H1 (cell line): ENCODE measurements at regions not wholly inside any gene's neighbourhood (a gene's known extent, or its start where the extent isn't known, plus 50 kb on each side); places are given as distances from the start of the nearest gene placed in this dataset.

Experiments
- CTCF ChIA-PET: fragments of 300-600 bp; sonication (Branson Sonifier 250); formaldehyde crosslinking; loops from one replicate; lab custom pipeline; 2021; ENCODE audit not compliant: partially characterized antibody; lab: Charles Lee
- POLR2A ChIA-PET: fragments of 300-600 bp; sonication (Branson Sonifier 250); formaldehyde crosslinking; loops from one replicate; lab custom pipeline; 2021; ENCODE audit warnings: inconsistent platforms; ENCODE audit not compliant: partially characterized antibody; lab: Charles Lee
- DNase-seq, 2 experiments: peaks; one replicate each; pipeline versions ENCODE4 v3.0.0 to v3.0.0-alpha.2; 2010 to 2022; ENCODE audit warnings: low spot score in 2 of 2, low read depth in 1 of 2, mixed read lengths in 1 of 2
- FAIRE-seq: peaks from 2 replicates; lab custom pipeline; 2011; peaks lifted over from hg19 to GRCh38; lab: Jason Lieb, UNC
- H2AFZ ChIP-seq: 2 replicates; pipeline ENCODE4 v1.8.1; 2012; ENCODE audit warnings: low read length, inconsistent platforms
- H2AK5ac ChIP-seq: 2 replicates; pipeline ENCODE4 v1.6.1; 2013; ENCODE audit warnings: low read depth, low read length
- H2BK120ac ChIP-seq: replicated peaks from 2 replicates; pipeline ENCODE3; 2013; ENCODE audit warnings: low read depth, low read length, inconsistent platforms
- H2BK12ac ChIP-seq: 2 replicates; pipeline ENCODE4 v1.6.1; 2013; ENCODE audit warnings: low read depth, low read length
- H2BK15ac ChIP-seq: 2 replicates; pipeline ENCODE4 v1.6.1; 2013; ENCODE audit warnings: low read length
- H2BK20ac ChIP-seq: 2 replicates; pipeline ENCODE4 v1.6.1; 2013; ENCODE audit warnings: low read length
- H2BK5ac ChIP-seq: 2 replicates; pipeline ENCODE4 v1.6.1; 2013; ENCODE audit warnings: low read depth, low read length
- H3K14ac ChIP-seq: 2 replicates; pipeline ENCODE4 v1.6.1; 2013; ENCODE audit warnings: inconsistent platforms; ENCODE audit not compliant: insufficient read length
- H3K18ac ChIP-seq: 2 replicates; pipeline ENCODE4 v1.6.1; 2013; ENCODE audit warnings: low read length; ENCODE audit errors: extremely low read depth
- H3K23ac ChIP-seq: 2 replicates; pipeline ENCODE4 v1.6.1; 2013; ENCODE audit warnings: inconsistent platforms; ENCODE audit not compliant: insufficient read length
- H3K23me2 ChIP-seq: 2 replicates; pipeline ENCODE4 v1.6.1; 2013; ENCODE audit warnings: low read depth, low read length
- H3K27ac ChIP-seq: 2 replicates; pipeline ENCODE4 v1.6.1; 2011; ENCODE audit warnings: low read depth, low read length, inconsistent platforms
- H3K27me3 ChIP-seq, 4 experiments: replicated peaks in 1 of 4; 1 replicate in 1 of 4; 2 replicates in 3 of 4; pipeline versions ENCODE4 v1.6.1 to v1.8.1; 2011 to 2013; ENCODE audit warnings: low read length in 3 of 4, mild to moderate bottlenecking in 3 of 4, inconsistent platforms in 2 of 4, mixed read lengths in 2 of 4, moderate library complexity in 1 of 4; ENCODE audit not compliant: control insufficient read depth in 3 of 4, insufficient read depth in 3 of 4; ENCODE audit errors: extremely low read depth in 1 of 4
- H3K36me3 ChIP-seq, 4 experiments: 2 replicates each; pipeline versions ENCODE4 v1.6.1 to v1.8.1; 2011 to 2013; ENCODE audit warnings: mild to moderate bottlenecking in 4 of 4, low read length in 3 of 4, moderate library complexity in 2 of 4, control low read depth in 1 of 4, inconsistent platforms in 1 of 4; ENCODE audit not compliant: insufficient read depth in 4 of 4, control insufficient read depth in 2 of 4
- H3K4ac ChIP-seq: replicated peaks from 2 replicates; pipeline ENCODE3; 2013; ENCODE audit warnings: low read length, low read depth, mixed read lengths, inconsistent platforms; ENCODE audit not compliant: insufficient read length
- H3K4me1 ChIP-seq, 4 experiments: replicated peaks in 1 of 4; 1 replicate in 1 of 4; 2 replicates in 3 of 4; pipeline versions ENCODE4 v1.6.1 to v1.8.1; 2011 to 2013; ENCODE audit warnings: low read length in 3 of 4, inconsistent platforms in 2 of 4, mixed read lengths in 1 of 4; ENCODE audit not compliant: insufficient read depth in 4 of 4, control insufficient read depth in 3 of 4
- H3K4me2 ChIP-seq, 2 experiments: 2 replicates each; pipeline versions ENCODE4 v1.6.1 to v1.8.1; 2011 to 2013; ENCODE audit warnings: low read depth in 2 of 2, low read length in 2 of 2, control low read depth in 1 of 2, inconsistent platforms in 1 of 2, mild to moderate bottlenecking in 1 of 2; ENCODE audit not compliant: insufficient read depth in 1 of 2
- H3K4me3 ChIP-seq, 4 experiments: fragments of 200-600, 300-600 bp in 1 of 4; sonication (generic), shearing (Covaris generic), sonication (Bioruptor Twin) in 1 of 4; 2 replicates each; pipeline versions ENCODE4 v1.5.1 to v1.8.1; 2011 to 2016; ENCODE audit warnings: low read length in 4 of 4, low read depth in 3 of 4, control low read depth in 2 of 4, inconsistent platforms in 2 of 4, mild to moderate bottlenecking in 2 of 4, mixed read lengths in 1 of 4, moderate library complexity in 1 of 4; ENCODE audit not compliant: insufficient read depth in 2 of 4; ENCODE audit errors: extremely low read depth in 1 of 4
- H3K56ac ChIP-seq: replicated peaks from 2 replicates; pipeline ENCODE3; 2013; ENCODE audit warnings: low read depth, mild to moderate bottlenecking, mixed read lengths, low read length, inconsistent platforms; ENCODE audit not compliant: insufficient read length
- H3K79me1 ChIP-seq: 2 replicates; pipeline ENCODE4 v1.6.1; 2013; ENCODE audit warnings: low read depth, low read length, control low read depth
- H3K79me2 ChIP-seq, 2 experiments: 2 replicates each; pipeline versions ENCODE4 v1.6.1 to v1.8.1; 2012 to 2013; ENCODE audit warnings: low read length in 2 of 2, mild to moderate bottlenecking in 2 of 2, inconsistent platforms in 1 of 2; ENCODE audit not compliant: insufficient read depth in 2 of 2, control insufficient read depth in 1 of 2
- H3K9ac ChIP-seq, 4 experiments: replicated peaks in 1 of 4; 1 replicate in 1 of 4; 2 replicates in 3 of 4; pipeline versions ENCODE4 v1.6.1 to v1.8.1; 2011 to 2013; ENCODE audit warnings: low read depth in 3 of 4, low read length in 3 of 4, control low read depth in 2 of 4, mild to moderate bottlenecking in 2 of 4, moderate library complexity in 2 of 4, inconsistent platforms in 1 of 4; ENCODE audit errors: extremely low read depth in 1 of 4
- H3K9me3 ChIP-seq, 2 experiments: 2 replicates each; pipeline versions ENCODE4 v1.6.1 to v1.8.1; 2012 to 2013; ENCODE audit warnings: mild to moderate bottlenecking in 2 of 2, moderate library complexity in 2 of 2, control low read depth in 1 of 2, inconsistent platforms in 1 of 2, low read depth in 1 of 2, low read length in 1 of 2, mixed read lengths in 1 of 2; ENCODE audit not compliant: insufficient read depth in 2 of 2
- H4K20me1 ChIP-seq, 2 experiments: replicated peaks in 1 of 2; 2 replicates each; pipeline versions ENCODE3 to v1.8.1; 2011 to 2013; ENCODE audit warnings: inconsistent platforms in 2 of 2, low read length in 2 of 2, mild to moderate bottlenecking in 1 of 2; ENCODE audit not compliant: insufficient read depth in 2 of 2, control insufficient read depth in 1 of 2
- H4K5ac ChIP-seq: 2 replicates; pipeline ENCODE4 v1.6.1; 2013; ENCODE audit warnings: low read length, low read depth, mixed read lengths, inconsistent platforms; ENCODE audit not compliant: insufficient read length
- H4K8ac ChIP-seq: 2 replicates; pipeline ENCODE4 v1.8.0; 2013; ENCODE audit warnings: mild to moderate bottlenecking, moderate library complexity, low read length, inconsistent platforms; ENCODE audit not compliant: insufficient read depth; ENCODE audit errors: extremely low read depth
- H4K91ac ChIP-seq: replicated peaks from 2 replicates; pipeline ENCODE3; 2013; ENCODE audit warnings: low read length, mixed read lengths, inconsistent platforms; ENCODE audit not compliant: insufficient read length
- CEBPB ChIP-seq: IDR thresholded peaks from 2 replicates; pipeline ENCODE4 v1.6.1; 2012; ENCODE audit warnings: low read depth, low read length
- EZH2 ChIP-seq: fragments of 200-600 bp; sonication (generic); IDR thresholded peaks from 2 replicates; pipeline ENCODE4 v1.7.1; 2012; ENCODE audit warnings: low read depth, mild to moderate bottlenecking, moderate library complexity, low read length, inconsistent platforms; ENCODE audit not compliant: severe bottlenecking
- GABPA ChIP-seq: IDR thresholded peaks from 2 replicates; pipeline ENCODE4 v1.6.1; 2011; ENCODE audit warnings: mild to moderate bottlenecking, low read length, moderate library complexity, borderline replicate concordance; ENCODE audit not compliant: insufficient read depth
- HDAC6 ChIP-seq: IDR thresholded peaks from one replicate; pipeline ENCODE4 v1.7.1; 2012; ENCODE audit warnings: low read depth, mild to moderate bottlenecking, inconsistent platforms, low read length, moderate library complexity
- KDM4A ChIP-seq: IDR thresholded peaks from one replicate; pipeline ENCODE4 v1.7.1; 2012; ENCODE audit warnings: low read depth, mild to moderate bottlenecking, moderate library complexity, low read length, inconsistent platforms; ENCODE audit not compliant: severe bottlenecking
- NANOG ChIP-seq: IDR thresholded peaks from 2 replicates; pipeline ENCODE4 v1.6.1; 2011; ENCODE audit warnings: low read length, low read depth, mild to moderate bottlenecking, inconsistent platforms; ENCODE audit not compliant: insufficient read depth, poor library complexity, severe bottlenecking
- SIX5 ChIP-seq: IDR thresholded peaks from 2 replicates; pipeline ENCODE4 v1.6.1; 2011; ENCODE audit warnings: mild to moderate bottlenecking, low read depth, low read length
- SP1 ChIP-seq: IDR thresholded peaks from 2 replicates; pipeline ENCODE4 v1.6.1; 2011; ENCODE audit warnings: low read depth, low read length
- TAF1 ChIP-seq: IDR thresholded peaks from 2 replicates; pipeline ENCODE4 v1.6.1; 2011; ENCODE audit warnings: mild to moderate bottlenecking, low read depth, low read length

DNA sequence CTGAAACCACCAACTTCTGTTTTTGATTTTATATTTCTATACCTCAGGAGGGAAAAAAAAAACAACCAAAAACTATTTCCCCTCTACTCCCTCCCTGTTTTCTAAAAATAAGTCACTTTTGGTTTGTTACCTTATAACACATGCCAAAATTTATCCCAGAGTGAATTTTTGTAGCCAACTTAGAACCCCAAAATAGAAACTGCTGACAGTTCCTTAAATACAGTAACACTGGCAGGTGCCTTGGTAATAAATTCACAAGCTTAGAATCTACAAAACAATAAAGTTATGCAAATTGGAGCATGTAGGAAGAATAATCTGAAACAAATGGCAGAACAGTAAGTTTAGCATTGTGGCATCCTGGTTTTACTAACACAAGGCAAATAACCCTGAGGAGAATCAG lies 165.0 kb upstream of the HDAC9 start:
- no peaks in the 10 kb centered on the region for H4K20me1 ChIP-seq
- H4K5ac ChIP-seq: no peak overlapping the region
- H2BK120ac ChIP-seq: no peak overlapping the region
- ChIA-PET POLR2A (no interaction called here), CTCF (interaction anchor here (0.6 to 2.0 kb wide), 3 partner anchors 10 to 202 kb away, joined by 3 to 7 read pairs (median 4); no protein-coding TSS in a partner anchor)
- no peaks in the 10 kb centered on the region for H3K36me3 ChIP-seq
- DNase-seq (no peak), FAIRE-seq (no peak)
- no peak overlapping the region for H2AFZ ChIP-seq
- no peaks in the 10 kb centered on the region for H3K9me3 ChIP-seq
- no peak overlapping the region for H2BK12ac ChIP-seq
- no peak overlapping the region for H3K56ac ChIP-seq
- H3K4ac ChIP-seq: no peak overlapping the region
- TF ChIP-seq KDM4A (no peak), TAF1 (no peak), SP1 (no peak), HDAC6 (no peak), CEBPB (no peak), SIX5 (no peak), NANOG (no peak), EZH2 (no peak), GABPA (no peak)
- H3K27me3 ChIP-seq: no peaks in the 10 kb centered on the region
- H2BK15ac ChIP-seq: no peak overlapping the region
- H2AK5ac ChIP-seq: no peak overlapping the region
- no peak overlapping the region for H4K91ac ChIP-seq
- no peak overlapping the region for H3K4me2 ChIP-seq
- no peak overlapping the region for H3K27ac ChIP-seq
- no peak overlapping the region for H2BK20ac ChIP-seq
- H3K23ac ChIP-seq: no peak overlapping the region
- no peak overlapping the region for H3K18ac ChIP-seq
- H3K79me1 ChIP-seq: no peaks in the 10 kb centered on the region
- no peak overlapping the region for H3K9ac ChIP-seq
- no peaks in the 10 kb centered on the region for H3K79me2 ChIP-seq
- H4K8ac ChIP-seq: no peak overlapping the region
- H2BK5ac ChIP-seq: no peak overlapping the region
- H3K14ac ChIP-seq: no peak overlapping the region
- no peaks in the 10 kb centered on the region for H3K23me2 ChIP-seq
- no peaks in the 10 kb centered on the region for H3K4me1 ChIP-seq
- H3K4me3 ChIP-seq: no peak overlapping the region
